ENCODE measurements at regions not wholly inside any gene's neighbourhood (a gene's known extent, or its start where the extent isn't known, plus 50 kb on each side); places are given as distances from the start of the nearest gene placed in this dataset.

- H3K4me3 ChIP-seq (ENCODE audit: low read length): no peak overlapping the region
These were observed 78.9 kb downstream of the COPS8 start for GRCh38 chr2:237164474-237165042.

GRCh38 chr2:237165405-237166276, 80.0 kb downstream of the COPS8 start:
- Histone ChIP-seq H3K36me3 (ENCODE audit: insufficient read depth, low read length) (no peaks in the 10 kb centered on the region), H4K20me1 (ENCODE audit: insufficient read depth, low read depth, low read length) (no peaks in the 10 kb centered on the region), H3K9me2 (replicated peaks; ENCODE audit: insufficient read depth, low read length) (no peaks in the 10 kb centered on the region), H3K4me2 (ENCODE audit: low read depth, low read length, poor library complexity, severe bottlenecking) (no peak overlapping the region), H3K27me3 (ENCODE audit: low read length) (no peaks in the 10 kb centered on the region), H3K9me3 (ENCODE audit: low read length) (no peaks in the 10 kb centered on the region), H3K27ac (ENCODE audit: low read length) (no peak overlapping the region), H3K4me3 (ENCODE audit: low read length) (no peak overlapping the region), H2AFZ (ENCODE audit: low read length) (no peak overlapping the region), H3K9ac (ENCODE audit: low read length) (no peak overlapping the region), H3K4me1 (ENCODE audit: low read length) (no peaks in the 10 kb centered on the region), H3K79me2 (ENCODE audit: low read length) (no peaks in the 10 kb centered on the region)
- no peak for DNase-seq

More at GRCh38 chr2:237164474-237165042, 78.9 kb downstream of the COPS8 start:
- Histone ChIP-seq H2AFZ (ENCODE audit: low read length) (no peak overlapping the region), H3K27me3 (ENCODE audit: low read length) (no peaks in the 10 kb centered on the region), H3K9ac (ENCODE audit: low read length) (no peak overlapping the region), H3K79me2 (ENCODE audit: low read length) (no peaks in the 10 kb centered on the region), H3K4me1 (ENCODE audit: low read length) (no peaks in the 10 kb centered on the region), H3K27ac (ENCODE audit: low read length) (no peak overlapping the region), H4K20me1 (ENCODE audit: insufficient read depth, low read depth, low read length) (no peaks in the 10 kb centered on the region), H3K4me2 (ENCODE audit: low read depth, low read length, poor library complexity, severe bottlenecking) (no peak overlapping the region), H3K9me2 (replicated peaks; ENCODE audit: insufficient read depth, low read length) (no peaks in the 10 kb centered on the region), H3K9me3 (ENCODE audit: low read length) (no peaks in the 10 kb centered on the region), H3K36me3 (ENCODE audit: insufficient read depth, low read length) (no peaks in the 10 kb centered on the region)
- no peak for DNase-seq

GRCh38 chr2:237167038-237167437, 81.3 kb downstream of the COPS8 start:
- Histone ChIP-seq H3K27ac (ENCODE audit: low read length) (no peak overlapping the region), H3K9me3 (ENCODE audit: low read length) (no peaks in the 10 kb centered on the region), H3K9me2 (replicated peaks; ENCODE audit: insufficient read depth, low read length) (no peaks in the 10 kb centered on the region), H3K4me2 (ENCODE audit: low read depth, low read length, poor library complexity, severe bottlenecking) (no peak overlapping the region), H3K36me3 (ENCODE audit: insufficient read depth, low read length) (no peaks in the 10 kb centered on the region), H3K4me1 (ENCODE audit: low read length) (no peaks in the 10 kb centered on the region), H3K27me3 (ENCODE audit: low read length) (no peaks in the 10 kb centered on the region), H3K9ac (ENCODE audit: low read length) (no peak overlapping the region), H2AFZ (ENCODE audit: low read length) (no peak overlapping the region), H4K20me1 (ENCODE audit: insufficient read depth, low read depth, low read length) (no peaks in the 10 kb centered on the region), H3K79me2 (ENCODE audit: low read length) (no peaks in the 10 kb centered on the region), H3K4me3 (ENCODE audit: low read length) (no peak overlapping the region)
- no peak for DNase-seq

- Histone ChIP-seq H3K9ac (ENCODE audit: low read length) (no peak overlapping the region), H3K4me1 (ENCODE audit: low read length) (no peaks in the 10 kb centered on the region), H3K27ac (ENCODE audit: low read length) (no peak overlapping the region), H3K36me3 (ENCODE audit: insufficient read depth, low read length) (no peaks in the 10 kb centered on the region), H3K27me3 (ENCODE audit: low read length) (no peaks in the 10 kb centered on the region), H3K79me2 (ENCODE audit: low read length) (no peaks in the 10 kb centered on the region), H3K9me2 (replicated peaks; ENCODE audit: insufficient read depth, low read length) (no peaks in the 10 kb centered on the region), H2AFZ (ENCODE audit: low read length) (no peak overlapping the region), H3K9me3 (ENCODE audit: low read length) (no peaks in the 10 kb centered on the region), H3K4me2 (ENCODE audit: low read depth, low read length, poor library complexity, severe bottlenecking) (no peak overlapping the region), H4K20me1 (ENCODE audit: insufficient read depth, low read depth, low read length) (no peaks in the 10 kb centered on the region), H3K4me3 (ENCODE audit: low read length) (no peak overlapping the region)
- DNase-seq: no peak
These were observed 82.2 kb downstream of the COPS8 start for GRCh38 chr2:237167934-237168333.

- Histone ChIP-seq H3K4me1 (ENCODE audit: low read length) (no peaks in the 10 kb centered on the region), H3K36me3 (ENCODE audit: insufficient read depth, low read length) (no peaks in the 10 kb centered on the region), H3K9me3 (ENCODE audit: low read length) (no peaks in the 10 kb centered on the region), H3K4me2 (ENCODE audit: low read depth, low read length, poor library complexity, severe bottlenecking) (no peak overlapping the region), H3K9me2 (replicated peaks; ENCODE audit: insufficient read depth, low read length) (no peaks in the 10 kb centered on the region), H3K27me3 (ENCODE audit: low read length) (no peaks in the 10 kb centered on the region), H3K4me3 (ENCODE audit: low read length) (no peak overlapping the region), H2AFZ (ENCODE audit: low read length) (no peak overlapping the region), H3K27ac (ENCODE audit: low read length) (no peak overlapping the region), H4K20me1 (ENCODE audit: insufficient read depth, low read depth, low read length) (no peaks in the 10 kb centered on the region), H3K79me2 (ENCODE audit: low read length) (no peaks in the 10 kb centered on the region), H3K9ac (ENCODE audit: low read length) (no peak overlapping the region)
- no peak for DNase-seq
These were observed 84.3 kb downstream of the COPS8 start for GRCh38 chr2:237170020-237170419.

- no peaks in the 10 kb centered on the region for H3K9me3 ChIP-seq (ENCODE audit: low read length)
- H4K20me1 ChIP-seq (ENCODE audit: insufficient read depth, low read depth, low read length): no peaks in the 10 kb centered on the region
- no peak overlapping the region for H3K4me2 ChIP-seq (ENCODE audit: low read depth, low read length, poor library complexity, severe bottlenecking)
- H3K27ac ChIP-seq (ENCODE audit: low read length): no peak overlapping the region
- no peaks in the 10 kb centered on the region for H3K79me2 ChIP-seq (ENCODE audit: low read length)
- DNase-seq: no peak
- no peak overlapping the region for H3K9ac ChIP-seq (ENCODE audit: low read length)
- H3K36me3 ChIP-seq (ENCODE audit: insufficient read depth, low read length): no peaks in the 10 kb centered on the region
- no peak overlapping the region for H2AFZ ChIP-seq (ENCODE audit: low read length)
- no peak overlapping the region for H3K4me3 ChIP-seq (ENCODE audit: low read length)
- no peaks in the 10 kb centered on the region for H3K27me3 ChIP-seq (ENCODE audit: low read length)
- no peaks in the 10 kb centered on the region for H3K9me2 ChIP-seq (replicated peaks; ENCODE audit: insufficient read depth, low read length)
- no peaks in the 10 kb centered on the region for H3K4me1 ChIP-seq (ENCODE audit: low read length)
These were observed 85.7 kb downstream of the COPS8 start for GRCh38 chr2:237171396-237171795.

- Histone ChIP-seq H3K27ac (ENCODE audit: low read length) (no peak overlapping the region), H2AFZ (ENCODE audit: low read length) (no peak overlapping the region), H3K36me3 (ENCODE audit: insufficient read depth, low read length) (no peaks in the 10 kb centered on the region), H3K9me3 (ENCODE audit: low read length) (no peaks in the 10 kb centered on the region), H3K4me3 (ENCODE audit: low read length) (no peak overlapping the region), H3K9me2 (replicated peaks; ENCODE audit: insufficient read depth, low read length) (no peaks in the 10 kb centered on the region), H3K79me2 (ENCODE audit: low read length) (no peaks in the 10 kb centered on the region), H3K4me1 (ENCODE audit: low read length) (no peaks in the 10 kb centered on the region), H3K4me2 (ENCODE audit: low read depth, low read length, poor library complexity, severe bottlenecking) (no peak overlapping the region), H3K9ac (ENCODE audit: low read length) (no peak overlapping the region), H3K27me3 (ENCODE audit: low read length) (no peaks in the 10 kb centered on the region), H4K20me1 (ENCODE audit: insufficient read depth, low read depth, low read length) (no peaks in the 10 kb centered on the region)
- DNase-seq: no peak
These were observed 86.2 kb downstream of the COPS8 start for GRCh38 chr2:237171881-237172280.

- DNase-seq: no peak
- Histone ChIP-seq H3K79me2 (ENCODE audit: low read length) (no peaks in the 10 kb centered on the region), H3K4me2 (ENCODE audit: low read depth, low read length, poor library complexity, severe bottlenecking) (no peak overlapping the region), H3K9me2 (replicated peaks; ENCODE audit: insufficient read depth, low read length) (no peaks in the 10 kb centered on the region), H2AFZ (ENCODE audit: low read length) (no peak overlapping the region), H3K4me1 (ENCODE audit: low read length) (no peaks in the 10 kb centered on the region), H3K9ac (ENCODE audit: low read length) (no peak overlapping the region), H3K36me3 (ENCODE audit: insufficient read depth, low read length) (no peaks in the 10 kb centered on the region), H3K9me3 (ENCODE audit: low read length) (no peaks in the 10 kb centered on the region), H3K4me3 (ENCODE audit: low read length) (no peak overlapping the region), H3K27me3 (ENCODE audit: low read length) (no peaks in the 10 kb centered on the region), H4K20me1 (ENCODE audit: insufficient read depth, low read depth, low read length) (no peaks in the 10 kb centered on the region), H3K27ac (ENCODE audit: low read length) (no peak overlapping the region)
These were observed 91.4 kb downstream of the COPS8 start for GRCh38 chr2:237177052-237177451.

Measured in Karpas-422 (cell line).